Spleen (tissue), 7 donors: ENCODE measurements at regions not wholly inside any gene's neighbourhood (a gene's known extent, or its start where the extent isn't known, plus 50 kb on each side); places are given as distances from the start of the nearest gene placed in this dataset.

Experiments
- POLR2AphosphoS5 ChIP-seq, 3 donors: sonication (generic); formaldehyde crosslinking; IDR thresholded peaks; one replicate each; pipeline ENCODE4 v1.5.1; 2017; ENCODE audit warnings: antibody characterized with exemption in 3 of 3
- TF ChIP-seq, protein P1 (sequence below), 11 experiments: fragments of 200-600 bp in 7 of 11; fragments of 450-650 bp in 4 of 11; sonication (generic) in 4 of 11; IDR thresholded peaks in 8 of 11; conservative IDR thresholded peaks in 3 of 11; 1 replicate in 7 of 11; 2 replicates in 4 of 11; pipeline versions ENCODE4 v1.4.0 to v1.8.0; 2016 to 2021; ENCODE audit warnings: antibody characterized with exemption in 11 of 11, inconsistent platforms in 4 of 11, mild to moderate bottlenecking in 1 of 11
- donor health status: DM: no; HTN: no; CAD: no; lungs with moderate emphysema.
- donor health status: DM: no; HTN: no; CAD: no.
- donor health status: DM: no; HTN: no; CAD: no.

DNA sequence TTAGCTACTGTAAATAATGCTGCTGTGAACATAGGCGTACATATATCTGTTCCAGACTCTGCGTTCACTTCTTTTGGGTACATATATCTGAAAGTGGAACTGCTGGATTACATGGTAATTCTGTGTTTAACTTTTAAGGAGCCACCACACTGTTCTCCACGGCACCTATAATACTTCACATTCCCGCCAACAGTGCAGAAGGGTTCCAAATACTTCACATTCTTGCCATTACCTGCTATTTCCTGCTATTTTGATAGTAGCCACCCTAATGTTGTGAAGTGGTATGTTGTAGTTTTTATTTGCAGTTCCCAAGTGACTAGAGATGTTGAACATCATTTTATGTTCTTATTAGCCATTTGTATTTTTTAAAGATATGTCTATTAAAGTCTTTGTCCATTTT lies 377.4 kb upstream of the SLC10A2 start:
- TF ChIP-seq, protein P1, sequence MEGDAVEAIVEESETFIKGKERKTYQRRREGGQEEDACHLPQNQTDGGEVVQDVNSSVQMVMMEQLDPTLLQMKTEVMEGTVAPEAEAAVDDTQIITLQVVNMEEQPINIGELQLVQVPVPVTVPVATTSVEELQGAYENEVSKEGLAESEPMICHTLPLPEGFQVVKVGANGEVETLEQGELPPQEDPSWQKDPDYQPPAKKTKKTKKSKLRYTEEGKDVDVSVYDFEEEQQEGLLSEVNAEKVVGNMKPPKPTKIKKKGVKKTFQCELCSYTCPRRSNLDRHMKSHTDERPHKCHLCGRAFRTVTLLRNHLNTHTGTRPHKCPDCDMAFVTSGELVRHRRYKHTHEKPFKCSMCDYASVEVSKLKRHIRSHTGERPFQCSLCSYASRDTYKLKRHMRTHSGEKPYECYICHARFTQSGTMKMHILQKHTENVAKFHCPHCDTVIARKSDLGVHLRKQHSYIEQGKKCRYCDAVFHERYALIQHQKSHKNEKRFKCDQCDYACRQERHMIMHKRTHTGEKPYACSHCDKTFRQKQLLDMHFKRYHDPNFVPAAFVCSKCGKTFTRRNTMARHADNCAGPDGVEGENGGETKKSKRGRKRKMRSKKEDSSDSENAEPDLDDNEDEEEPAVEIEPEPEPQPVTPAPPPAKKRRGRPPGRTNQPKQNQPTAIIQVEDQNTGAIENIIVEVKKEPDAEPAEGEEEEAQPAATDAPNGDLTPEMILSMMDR (IDR thresholded peaks at IDR 0.05 in 8 of 11, conservative IDR thresholded peaks at IDR 0.05 in 3 of 11): no peak
- no peak for TF ChIP-seq POLR2AphosphoS5 (IDR thresholded peaks at IDR 0.05)
